Neural progenitor cell (in vitro differentiated cells): ENCODE measurements at regions not wholly inside any gene's neighbourhood (a gene's known extent, or its start where the extent isn't known, plus 50 kb on each side); places are given as distances from the start of the nearest gene placed in this dataset.

Source experiments
- EZH2 ChIP-seq: fragments of 200-600 bp; sonication (generic); IDR thresholded peaks from 2 replicates; pipeline ENCODE4 v1.6.1; 2017; ENCODE audit warnings: antibody characterized with exemption, mild to moderate bottlenecking, moderate library complexity
- TF ChIP-seq, protein P1 (sequence below): fragments of 200-600 bp; sonication (generic); IDR thresholded peaks from 2 replicates; pipeline ENCODE4 v1.5.1; 2017; ENCODE audit warnings: antibody characterized with exemption, mild to moderate bottlenecking

- TF ChIP-seq, protein P1, sequence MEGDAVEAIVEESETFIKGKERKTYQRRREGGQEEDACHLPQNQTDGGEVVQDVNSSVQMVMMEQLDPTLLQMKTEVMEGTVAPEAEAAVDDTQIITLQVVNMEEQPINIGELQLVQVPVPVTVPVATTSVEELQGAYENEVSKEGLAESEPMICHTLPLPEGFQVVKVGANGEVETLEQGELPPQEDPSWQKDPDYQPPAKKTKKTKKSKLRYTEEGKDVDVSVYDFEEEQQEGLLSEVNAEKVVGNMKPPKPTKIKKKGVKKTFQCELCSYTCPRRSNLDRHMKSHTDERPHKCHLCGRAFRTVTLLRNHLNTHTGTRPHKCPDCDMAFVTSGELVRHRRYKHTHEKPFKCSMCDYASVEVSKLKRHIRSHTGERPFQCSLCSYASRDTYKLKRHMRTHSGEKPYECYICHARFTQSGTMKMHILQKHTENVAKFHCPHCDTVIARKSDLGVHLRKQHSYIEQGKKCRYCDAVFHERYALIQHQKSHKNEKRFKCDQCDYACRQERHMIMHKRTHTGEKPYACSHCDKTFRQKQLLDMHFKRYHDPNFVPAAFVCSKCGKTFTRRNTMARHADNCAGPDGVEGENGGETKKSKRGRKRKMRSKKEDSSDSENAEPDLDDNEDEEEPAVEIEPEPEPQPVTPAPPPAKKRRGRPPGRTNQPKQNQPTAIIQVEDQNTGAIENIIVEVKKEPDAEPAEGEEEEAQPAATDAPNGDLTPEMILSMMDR = no peak
- no peak for TF ChIP-seq EZH2
Measured at GRCh38 chr13:73741111-73741510, 393.1 kb downstream of the KLF12 start.
